HG03575 (cell line): ENCODE measurements at regions not wholly inside any gene's neighbourhood (a gene's known extent, or its start where the extent isn't known, plus 50 kb on each side); places are given as distances from the start of the nearest gene placed in this dataset.
"Not testable (repeated sequence)": the region's sequence is repeated elsewhere in the genome, so short reads cannot be mapped to it uniquely, and the experiment has no call there.

ENCODE experiments used
- ATAC-seq: cut with Tn5 transposase; IDR thresholded peaks from one replicate; pipeline ENCODE4 v1.9.1; 2021; ENCODE audit not compliant: unreplicated experiment, insufficient number of reproducible peaks, low FRiP score; ENCODE audit errors: extremely low read depth

GRCh38 chr1:105337420-105337819 lies 1587.7 kb downstream of the AMY1C start:
- no peak for ATAC-seq

- ATAC-seq: no peak
These were observed 1593.6 kb downstream of the AMY1C start for GRCh38 chr1:105343317-105343716.

- no peak for ATAC-seq
These were observed 1609.8 kb downstream of the AMY1C start for GRCh38 chr1:105359457-105359856.

GRCh38 chr1:105362438-105362837 lies 1612.7 kb downstream of the AMY1C start:
- no peak for ATAC-seq

GRCh38 chr1:105368446-105368845 lies 1618.7 kb downstream of the AMY1C start:
- no peak for ATAC-seq

GRCh38 chr1:105373681-105374080 lies 1624.0 kb downstream of the AMY1C start:
- ATAC-seq: no peak

GRCh38 chr1:105386489-105386888 lies 1636.8 kb downstream of the AMY1C start:
- ATAC-seq: no peak

- no peak for ATAC-seq
These were observed 1646.3 kb downstream of the AMY1C start for GRCh38 chr1:105396001-105396400.

- ATAC-seq: no peak
These were observed 1649.2 kb downstream of the AMY1C start for GRCh38 chr1:105398909-105399308.

- ATAC-seq: no peak
These were observed 1650.0 kb downstream of the AMY1C start for GRCh38 chr1:105399716-105400115.

GRCh38 chr1:105416261-105416660 lies 1640.2 kb upstream of the PRMT6 start:
- no peak for ATAC-seq

GRCh38 chr1:105419030-105419429 lies 1637.4 kb upstream of the PRMT6 start:
- ATAC-seq: no peak

GRCh38 chr1:105427543-105427942 lies 1628.9 kb upstream of the PRMT6 start:
- ATAC-seq: no peak

GRCh38 chr1:105436589-105437259 lies 1619.8 kb upstream of the PRMT6 start:
- ATAC-seq: no peak

- ATAC-seq: no peak
These were observed 1618.6 kb upstream of the PRMT6 start for GRCh38 chr1:105437847-105438246.

GRCh38 chr1:105442901-105443300 lies 1613.6 kb upstream of the PRMT6 start:
- ATAC-seq: no peak

GRCh38 chr1:105459759-105460158 lies 1596.7 kb upstream of the PRMT6 start:
- ATAC-seq: no peak

- ATAC-seq: no peak
These were observed 1594.2 kb upstream of the PRMT6 start for GRCh38 chr1:105462308-105462707.

GRCh38 chr1:105467549-105467948 lies 1588.9 kb upstream of the PRMT6 start:
- ATAC-seq: no peak

- not testable (repeated sequence) for ATAC-seq
These were observed 1585.9 kb upstream of the PRMT6 start for GRCh38 chr1:105470541-105470940.

- no peak for ATAC-seq
These were observed 1573.0 kb upstream of the PRMT6 start for GRCh38 chr1:105483436-105483835.
